ENCODE measurements at regions not wholly inside any gene's neighbourhood (a gene's known extent, or its start where the extent isn't known, plus 50 kb on each side); places are given as distances from the start of the nearest gene placed in this dataset.

- BruUV-seq (replicated peaks), result no TSS peak
- Histone ChIP-seq H3K4me3 (replicated peaks in 1 of 3; ENCODE audit: insufficient read depth in 1 of 3, low read depth in 2 of 3, low read length in 3 of 3) (no peak overlapping the region), H3K9me3 (ENCODE audit: low read length) (no peaks in the 10 kb centered on the region), H3K36me3 (replicated peaks in 1 of 2; ENCODE audit: control insufficient read depth in 1 of 2, insufficient read depth in 2 of 2, low read length in 2 of 2) (no peaks in the 10 kb centered on the region), H3K27me3 (ENCODE audit: control insufficient read depth in 1 of 2, insufficient read depth in 2 of 2, low read length in 2 of 2) (0 out of 5 replicates have a peak, but pooled peaks cover 0 to 4% of the 10 kb centered on the region in 2 experiments), H4K20me1 (ENCODE audit: insufficient read depth, low read length) (no peaks in the 10 kb centered on the region), H3K4me2 (ENCODE audit: low read depth, low read length) (no peak overlapping the region), H3K4me1 (ENCODE audit: insufficient read depth, low read length) (no peaks in the 10 kb centered on the region), H3K9ac (ENCODE audit: insufficient read depth, low read depth, low read length) (no peak overlapping the region), H2AFZ (ENCODE audit: low read length) (no peak overlapping the region), H3K27ac (ENCODE audit: extremely low read length, insufficient read depth, low read length) (no peak overlapping the region), H3K79me2 (ENCODE audit: insufficient read depth, low read length) (no peaks in the 10 kb centered on the region)
- ChIA-PET POLR2A (no interaction called here), CTCF (ENCODE audit: low intra/inter-chr PET ratio, low total read pairs) (no interaction called here)
- 0% methylated on average over 1 of the region's 1 CpG for WGBS (ENCODE audit: low lambda C conversion rate)
- no peak for ATAC-seq
- DNase-seq (ENCODE audit: low spot score), result no peak
- intact Hi-C loops (cut with micrococcal nuclease; ENCODE audit: unreplicated experiment) (no loop called here), in situ Hi-C loops (cut with HindIII; ENCODE audit: extremely low pct_ligation_motif_present, low pct_unique_long_range_greater_than_20kb) (no loop called here)
- TF ChIP-seq ZNF879 (CRISPR knock-in tag; IDR thresholded peaks at IDR 0.05) (no peak), CREM (IDR thresholded peaks at IDR 0.05) (no peak), CREM (CRISPR knock-in tag; IDR thresholded peaks at IDR 0.05) (no peak), IKZF1 (IDR thresholded peaks at IDR 0.05) (no peak), KIAA2018 (CRISPR knock-in tag; IDR thresholded peaks at IDR 0.05; ENCODE audit: borderline replicate concordance) (no peak), E2F5 (CRISPR knock-in tag; conservative IDR thresholded peaks at IDR 0.05) (no peak), PLRG1 (conservative IDR thresholded peaks at IDR 0.05) (no peak), ZNF33B (CRISPR knock-in tag; IDR thresholded peaks at IDR 0.05) (no peak), RBAK (CRISPR knock-in tag; IDR thresholded peaks at IDR 0.05) (no peak), ARNT (IDR thresholded peaks at IDR 0.05) (no peak), SALL2 (CRISPR knock-in tag; IDR thresholded peaks at IDR 0.05) (no peak), ZNF577 (CRISPR knock-in tag; IDR thresholded peaks at IDR 0.05; ENCODE audit: borderline replicate concordance, low read depth) (no peak), SOX6 (IDR thresholded peaks at IDR 0.05) (no peak), SOX6 (CRISPR knock-in tag; IDR thresholded peaks at IDR 0.05) (no peak), MLLT10 (CRISPR knock-in tag; IDR thresholded peaks at IDR 0.05) (no peak)
- TF ChIP-seq, protein P1, sequence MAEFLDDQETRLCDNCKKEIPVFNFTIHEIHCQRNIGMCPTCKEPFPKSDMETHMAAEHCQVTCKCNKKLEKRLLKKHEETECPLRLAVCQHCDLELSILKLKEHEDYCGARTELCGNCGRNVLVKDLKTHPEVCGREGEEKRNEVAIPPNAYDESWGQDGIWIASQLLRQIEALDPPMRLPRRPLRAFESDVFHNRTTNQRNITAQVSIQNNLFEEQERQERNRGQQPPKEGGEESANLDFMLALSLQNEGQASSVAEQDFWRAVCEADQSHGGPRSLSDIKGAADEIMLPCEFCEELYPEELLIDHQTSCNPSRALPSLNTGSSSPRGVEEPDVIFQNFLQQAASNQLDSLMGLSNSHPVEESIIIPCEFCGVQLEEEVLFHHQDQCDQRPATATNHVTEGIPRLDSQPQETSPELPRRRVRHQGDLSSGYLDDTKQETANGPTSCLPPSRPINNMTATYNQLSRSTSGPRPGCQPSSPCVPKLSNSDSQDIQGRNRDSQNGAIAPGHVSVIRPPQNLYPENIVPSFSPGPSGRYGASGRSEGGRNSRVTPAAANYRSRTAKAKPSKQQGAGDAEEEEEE (CRISPR knock-in tag; IDR thresholded peaks at IDR 0.05; ENCODE audit: borderline replicate concordance), result no peak
- no peak for FAIRE-seq
Observed at GRCh38 chr6:25219216-25219916, 59.8 kb upstream of the CARMIL1 start.
